HEK293 (cell line): ENCODE measurements at regions not wholly inside any gene's neighbourhood (a gene's known extent, or its start where the extent isn't known, plus 50 kb on each side); places are given as distances from the start of the nearest gene placed in this dataset.

Experiments used
- CTCF ChIA-PET: fragments of 350-600 bp; formaldehyde crosslinking; extraction: SDS; loops from one replicate; lab custom pipeline; 2021; ENCODE audit warnings: antibody characterized with exemption; lab: Yijun Ruan, JAX
- POLR2A ChIA-PET: fragments of 300-600 bp; formaldehyde crosslinking; extraction: SDS; loops from one replicate; lab custom pipeline; 2020; ENCODE audit warnings: antibody characterized with exemption, inconsistent platforms; lab: Yijun Ruan, JAX
- H3K27ac ChIP-seq: fragments of 200-500 bp; sonication (Bioruptor generic); 2 replicates; pipeline ENCODE4 v1.5.1; 2014; ENCODE audit warnings: low read depth, low read length, control low read depth, inconsistent platforms; ENCODE audit errors: extremely low read depth
- H3K36me3 ChIP-seq, 2 experiments: fragments of 200-500 bp in 1 of 2; sonication (Bioruptor generic) in 1 of 2; 1 replicate in 1 of 2; 2 replicates in 1 of 2; pipeline ENCODE4 v1.5.1; 2014 to 2017; ENCODE audit warnings: inconsistent platforms in 2 of 2, low read length in 2 of 2; ENCODE audit not compliant: control insufficient read depth in 2 of 2, insufficient read depth in 1 of 2
- H3K4me1 ChIP-seq: fragments of 200-500 bp; sonication (Bioruptor generic); 2 replicates; pipeline ENCODE4 v1.5.1; 2014; ENCODE audit warnings: mild to moderate bottlenecking, low read length, inconsistent platforms; ENCODE audit not compliant: control insufficient read depth, insufficient read depth
- H3K4me3 ChIP-seq: 2 replicates; pipeline ENCODE4 v1.5.1; 2011; ENCODE audit warnings: low read depth, mild to moderate bottlenecking, control low read depth, low read length, moderate library complexity
- H3K9me3 ChIP-seq: fragments of 200-500 bp; sonication (Bioruptor generic); 2 replicates; pipeline ENCODE4 v1.5.1; 2014; ENCODE audit warnings: low read depth, low read length, inconsistent platforms; ENCODE audit not compliant: control insufficient read depth, insufficient read depth
- ATF2 ChIP-seq: fragments of 450-650 bp; formaldehyde crosslinking; IDR thresholded peaks from 2 replicates; pipeline ENCODE4 v1.5.1; 2016; ENCODE audit warnings: missing biosample characterization, missing genetic modification characterization, low read depth
- GLI2 ChIP-seq: fragments of 450-650 bp; formaldehyde crosslinking; IDR thresholded peaks from 2 replicates; pipeline ENCODE4; 2017; ENCODE audit warnings: missing biosample characterization, missing genetic modification characterization, low read depth, borderline replicate concordance
- PRDM4 ChIP-seq: fragments of 450-650 bp; formaldehyde crosslinking; IDR thresholded peaks from 2 replicates; pipeline ENCODE4 v1.5.1; 2017; ENCODE audit warnings: missing biosample characterization, missing genetic modification characterization
- SP2 ChIP-seq: fragments of 450-650 bp; formaldehyde crosslinking; IDR thresholded peaks from 2 replicates; pipeline ENCODE4 v1.5.1; 2016; ENCODE audit warnings: missing biosample characterization, missing genetic modification characterization
- ZBTB11 ChIP-seq: fragments of 450-650 bp; formaldehyde crosslinking; conservative IDR thresholded peaks from 2 replicates; pipeline ENCODE4 v1.5.1; 2016; ENCODE audit warnings: low read depth, missing biosample characterization, missing genetic modification characterization
- ZBTB49 ChIP-seq: fragments of 450-650 bp; formaldehyde crosslinking; IDR thresholded peaks from 2 replicates; pipeline ENCODE4 v1.5.1; 2016; ENCODE audit warnings: missing biosample characterization, missing genetic modification characterization, low read depth
- ZNF239 ChIP-seq: fragments of 450-650 bp; formaldehyde crosslinking; IDR thresholded peaks from 2 replicates; pipeline ENCODE4 v1.5.1; 2016; ENCODE audit warnings: missing biosample characterization, missing genetic modification characterization
- ZNF362 ChIP-seq: fragments of 450-650 bp; formaldehyde crosslinking; IDR thresholded peaks from 2 replicates; pipeline ENCODE4 v1.5.1; 2016; ENCODE audit warnings: missing biosample characterization, missing genetic modification characterization
- ZNF555 ChIP-seq: fragments of 450-650 bp; formaldehyde crosslinking; conservative IDR thresholded peaks from 2 replicates; pipeline ENCODE4 v1.5.1; 2017; ENCODE audit warnings: missing biosample characterization, mild to moderate bottlenecking, missing genetic modification characterization, inconsistent platforms
- ZNF561 ChIP-seq: fragments of 450-650 bp; IDR thresholded peaks from 2 replicates; pipeline ENCODE4 v1.5.1; 2018; ENCODE audit warnings: missing biosample characterization, missing genetic modification characterization, borderline replicate concordance
- ZNF580 ChIP-seq: fragments of 450-650 bp; formaldehyde crosslinking; IDR thresholded peaks from 2 replicates; pipeline ENCODE4 v1.5.1; 2016; ENCODE audit warnings: missing biosample characterization, missing genetic modification characterization
- ZNF626 ChIP-seq: fragments of 450-650 bp; sonication (Bioruptor Pico); formaldehyde crosslinking; IDR thresholded peaks from 2 replicates; pipeline ENCODE4 v1.5.1; 2018; ENCODE audit warnings: missing biosample characterization, missing genetic modification characterization, inconsistent platforms
- ZNF692 ChIP-seq: fragments of 450-650 bp; formaldehyde crosslinking; IDR thresholded peaks from 2 replicates; pipeline ENCODE4 v1.5.1; 2016; ENCODE audit warnings: missing biosample characterization, missing genetic modification characterization
- ZNF785 ChIP-seq: fragments of 450-650 bp; formaldehyde crosslinking; IDR thresholded peaks from 2 replicates; pipeline ENCODE4 v1.5.1; 2016; ENCODE audit warnings: missing biosample characterization, missing genetic modification characterization
- ZSCAN4 ChIP-seq: fragments of 450-650 bp; formaldehyde crosslinking; IDR thresholded peaks from 2 replicates; pipeline ENCODE4 v1.5.1; 2017; ENCODE audit warnings: missing biosample characterization, missing genetic modification characterization

GRCh38 chr17:69871318-69871717 lies 203.7 kb upstream of the KCNJ16 start:
- Histone ChIP-seq H3K4me1 (no peaks in the 10 kb centered on the region), H3K9me3 (no peaks in the 10 kb centered on the region), H3K27ac (no peak overlapping the region), H3K36me3 (no peaks in the 10 kb centered on the region), H3K4me3 (no peak overlapping the region)
- TF ChIP-seq ZNF785 (tag by site-specific recombination) = no peak
- ChIA-PET CTCF (interaction anchor here (0.6 to 0.8 kb wide), 3 partner anchors 13 to 205 kb away, joined by 3 read pairs; no protein-coding TSS in a partner anchor), POLR2A (no interaction called here)

- H3K9me3 ChIP-seq = no peaks in the 10 kb centered on the region
- no peak overlapping the region for H3K4me3 ChIP-seq
- TF ChIP-seq GLI2 (no peak), ZNF626 (no peak), ATF2 (tag by site-specific recombination) (no peak), PRDM4 (tag by site-specific recombination) (no peak), ZNF239 (tag by site-specific recombination) (no peak), ZBTB11 (no peak), SP2 (tag by site-specific recombination) (no peak), ZNF555 (no peak), ZSCAN4 (tag by site-specific recombination) (no peak), ZNF580 (no peak), ZNF362 (tag by site-specific recombination) (no peak), ZBTB49 (no peak), ZNF561 (tag by site-specific recombination) (no peak), ZNF692 (no peak), ZNF785 (tag by site-specific recombination) (no peak)
- H3K27ac ChIP-seq = no peak overlapping the region
- CTCF ChIA-PET = no interaction called here
- POLR2A ChIA-PET = no interaction called here
- H3K4me1 ChIP-seq = no peaks in the 10 kb centered on the region
- no peaks in the 10 kb centered on the region for H3K36me3 ChIP-seq
Observed at GRCh38 chr17:69872675-69873262, 202.3 kb upstream of the KCNJ16 start.
